Upper lobe of left lung (tissue), 6 donors: ENCODE measurements at regions not wholly inside any gene's neighbourhood (a gene's known extent, or its start where the extent isn't known, plus 50 kb on each side); places are given as distances from the start of the nearest gene placed in this dataset.
"Not testable (repeated sequence)": the region's sequence is repeated elsewhere in the genome, so short reads cannot be mapped to it uniquely, and the experiment has no call there.

Experiments used
- ATAC-seq, 2 donors: fragments of 200-7000 bp; cut with Tn5 transposase; one replicate each; pipeline ENCODE4 v1.9.1; 2022; ENCODE audit warnings: mild to moderate bottlenecking in 2 of 2, moderate library complexity in 2 of 2; ENCODE audit not compliant: low FRiP score in 2 of 2
- DNase-seq, 2 donors: peaks; one replicate each; pipeline ENCODE4 v3.0.0-alpha.2; 2019 to 2020
- H3K27ac ChIP-seq, 4 donors: fragments of 200-600 bp; sonication (generic); one replicate each; pipeline ENCODE4 v1.5.1; 2016 to 2019
- H3K27me3 ChIP-seq, 4 donors: fragments of 200-600 bp; sonication (generic); one replicate each; pipeline ENCODE4 v1.5.1; 2017 to 2019
- H3K36me3 ChIP-seq, 4 donors: fragments of 200-600 bp; sonication (generic); one replicate each; pipeline ENCODE4 v1.5.1; 2016 to 2019
- H3K4me1 ChIP-seq, 4 donors: fragments of 200-600 bp; sonication (generic); one replicate each; pipeline ENCODE4 v1.5.1; 2018 to 2019
- H3K4me3 ChIP-seq, 4 donors: fragments of 200-600 bp; sonication (generic); one replicate each; pipeline ENCODE4 v1.5.1; 2017 to 2019; ENCODE audit warnings: mild to moderate bottlenecking in 2 of 4, moderate library complexity in 1 of 4
- H3K9me3 ChIP-seq, 4 donors: fragments of 200-600 bp; sonication (generic); one replicate each; pipeline ENCODE4 v1.5.1; 2018 to 2019
- EP300 ChIP-seq, 4 donors: sonication (generic); formaldehyde crosslinking; IDR thresholded peaks; one replicate each; pipeline ENCODE4 v1.5.1; 2017; ENCODE audit warnings: antibody characterized with exemption in 4 of 4, control low read depth in 2 of 4
- POLR2A ChIP-seq, 4 donors: fragments of 450-650 bp; IDR thresholded peaks; one replicate each; pipeline ENCODE4 v1.5.1; 2016 to 2017; ENCODE audit warnings: antibody characterized with exemption in 4 of 4, mild to moderate bottlenecking in 2 of 4
- POLR2AphosphoS5 ChIP-seq, 2 donors: sonication (generic); formaldehyde crosslinking; IDR thresholded peaks; one replicate each; pipeline ENCODE4 v1.5.1; 2017; ENCODE audit warnings: antibody characterized with exemption in 2 of 2
- WGBS, 2 donors: methylation state at CpG; one replicate each; pipeline ENCODE4 v1.1.5; 2017 to 2018; 5-methylcytosine and 5-hydroxymethylcytosine counted together
- TF ChIP-seq, protein P1 (sequence below), 6 experiments: fragments of 450-650 bp in 4 of 6; fragments of 200-600 bp in 2 of 6; sonication (generic) in 2 of 6; IDR thresholded peaks; one replicate each; pipeline ENCODE4 v1.5.1; 2016 to 2019; ENCODE audit warnings: antibody characterized with exemption in 6 of 6
- donor health status: DM: no; HTN: no; CAD: no; lungs with moderate emphysema.
- donor health status: DM: no; HTN: yes; CAD: no; lungs with severe emphysema.

DNA sequence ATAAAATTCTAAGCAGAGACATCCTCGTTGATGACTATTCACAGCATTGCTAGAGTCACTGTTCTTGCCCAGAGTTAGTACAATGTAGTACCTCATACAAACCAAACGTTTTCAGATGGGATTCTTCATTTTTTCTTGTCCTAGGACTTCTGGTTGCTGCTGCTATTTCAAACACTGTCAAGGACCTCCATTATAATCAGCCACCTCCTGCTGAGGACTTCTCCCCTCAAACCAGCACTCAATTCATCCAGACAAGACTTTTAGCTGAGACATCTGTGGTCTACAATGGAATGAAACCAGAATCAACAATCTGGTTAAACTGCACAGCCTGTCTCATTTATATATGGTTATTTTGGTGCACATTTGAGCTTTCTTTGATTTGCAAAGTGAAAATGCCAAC, 1008.8 kb downstream of the STPG2 start:
- H3K4me1 ChIP-seq, result no peaks in the 10 kb centered on the region
- no peaks in the 10 kb centered on the region for H3K9me3 ChIP-seq
- 46% methylated on average over 2 of the region's 2 CpGs for WGBS, 2 donors
- H3K36me3 ChIP-seq, result no peaks in the 10 kb centered on the region
- ATAC-seq (no peak), DNase-seq (no peak)
- no peak overlapping the region for H3K4me3 ChIP-seq
- no peak overlapping the region for H3K27ac ChIP-seq
- no peak for TF ChIP-seq POLR2A (IDR thresholded peaks at IDR 0.05)
- TF ChIP-seq, protein P1, sequence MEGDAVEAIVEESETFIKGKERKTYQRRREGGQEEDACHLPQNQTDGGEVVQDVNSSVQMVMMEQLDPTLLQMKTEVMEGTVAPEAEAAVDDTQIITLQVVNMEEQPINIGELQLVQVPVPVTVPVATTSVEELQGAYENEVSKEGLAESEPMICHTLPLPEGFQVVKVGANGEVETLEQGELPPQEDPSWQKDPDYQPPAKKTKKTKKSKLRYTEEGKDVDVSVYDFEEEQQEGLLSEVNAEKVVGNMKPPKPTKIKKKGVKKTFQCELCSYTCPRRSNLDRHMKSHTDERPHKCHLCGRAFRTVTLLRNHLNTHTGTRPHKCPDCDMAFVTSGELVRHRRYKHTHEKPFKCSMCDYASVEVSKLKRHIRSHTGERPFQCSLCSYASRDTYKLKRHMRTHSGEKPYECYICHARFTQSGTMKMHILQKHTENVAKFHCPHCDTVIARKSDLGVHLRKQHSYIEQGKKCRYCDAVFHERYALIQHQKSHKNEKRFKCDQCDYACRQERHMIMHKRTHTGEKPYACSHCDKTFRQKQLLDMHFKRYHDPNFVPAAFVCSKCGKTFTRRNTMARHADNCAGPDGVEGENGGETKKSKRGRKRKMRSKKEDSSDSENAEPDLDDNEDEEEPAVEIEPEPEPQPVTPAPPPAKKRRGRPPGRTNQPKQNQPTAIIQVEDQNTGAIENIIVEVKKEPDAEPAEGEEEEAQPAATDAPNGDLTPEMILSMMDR (IDR thresholded peaks at IDR 0.05), result no peak
- TF ChIP-seq EP300 (IDR thresholded peaks at IDR 0.05), result no peak
- no peak for TF ChIP-seq POLR2AphosphoS5 (IDR thresholded peaks at IDR 0.05)
- no peaks in the 10 kb centered on the region for H3K27me3 ChIP-seq

DNA sequence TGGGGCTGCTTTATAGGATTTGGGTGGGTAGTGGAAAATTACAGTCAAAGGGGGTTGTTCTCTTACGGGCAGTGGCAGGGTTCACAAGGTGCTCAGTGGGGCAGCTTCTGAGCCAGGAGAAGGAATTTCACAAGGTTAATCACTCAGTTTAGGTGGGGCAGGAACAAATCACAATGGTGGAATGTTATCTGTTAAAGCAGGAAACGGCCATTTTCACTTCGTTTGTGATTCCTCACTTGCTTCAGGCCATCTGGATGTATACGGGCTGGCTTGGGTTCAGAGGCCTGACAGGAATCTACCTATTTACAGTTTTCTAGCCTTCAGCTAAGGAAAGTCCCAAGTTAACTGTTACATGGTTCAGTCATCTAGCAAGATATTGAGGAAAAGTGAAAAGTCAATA, 1003.5 kb downstream of the STPG2 start:
- WGBS, 2 donors, result 61 to 70% methylated on average over 4 of the region's 4 CpGs
- TF ChIP-seq POLR2A (IDR thresholded peaks at IDR 0.05) (no peak), EP300 (IDR thresholded peaks at IDR 0.05) (no peak), POLR2AphosphoS5 (IDR thresholded peaks at IDR 0.05) (no peak)
- TF ChIP-seq, protein P1 (IDR thresholded peaks at IDR 0.05), result no peak
- peaks cover 0 to 5% (median 0%) of the 10 kb centered on the region in 4 donors for H3K4me1 ChIP-seq
- ATAC-seq (no peak), DNase-seq (no peak)
- no peaks in the 10 kb centered on the region for H3K36me3 ChIP-seq
- no peak overlapping the region for H3K4me3 ChIP-seq
- H3K9me3 ChIP-seq, result no peaks in the 10 kb centered on the region
- no peak overlapping the region for H3K27ac ChIP-seq
- H3K27me3 ChIP-seq, result no peaks in the 10 kb centered on the region

DNA sequence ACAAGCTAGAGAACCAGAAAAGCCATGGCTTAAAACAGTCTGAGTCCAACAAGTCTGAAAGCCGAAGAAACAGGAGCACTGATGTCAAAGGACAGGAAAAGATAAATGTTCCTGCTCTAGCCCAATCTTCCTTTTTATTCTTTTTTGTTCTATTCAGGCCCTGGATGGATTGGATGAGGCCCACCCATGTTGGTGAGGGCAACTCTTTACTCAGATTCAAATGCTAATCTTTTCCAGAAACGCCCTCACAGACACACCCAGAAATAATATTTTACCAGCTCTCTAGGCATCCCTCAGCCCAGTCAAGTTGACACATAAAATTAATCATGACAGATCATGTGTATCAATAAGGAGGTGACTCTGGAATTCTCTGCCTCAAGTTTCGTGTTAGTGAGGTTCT, 1002.7 kb downstream of the STPG2 start:
- H3K27me3 ChIP-seq, result no peaks in the 10 kb centered on the region
- 82 to 83% methylated on average over 3 of the region's 3 CpGs for WGBS, 2 donors
- ATAC-seq, result no peak
- H3K9me3 ChIP-seq, result no peaks in the 10 kb centered on the region
- no peak for DNase-seq
- no peak overlapping the region for H3K27ac ChIP-seq
- no peak overlapping the region for H3K4me3 ChIP-seq
- TF ChIP-seq POLR2A (IDR thresholded peaks at IDR 0.05) (no peak), EP300 (IDR thresholded peaks at IDR 0.05) (no peak), POLR2AphosphoS5 (IDR thresholded peaks at IDR 0.05) (no peak)
- TF ChIP-seq, protein P1 (IDR thresholded peaks at IDR 0.05), result no peak
- peaks cover 0 to 5% (median 0%) of the 10 kb centered on the region in 4 donors for H3K4me1 ChIP-seq
- H3K36me3 ChIP-seq, result no peaks in the 10 kb centered on the region

DNA sequence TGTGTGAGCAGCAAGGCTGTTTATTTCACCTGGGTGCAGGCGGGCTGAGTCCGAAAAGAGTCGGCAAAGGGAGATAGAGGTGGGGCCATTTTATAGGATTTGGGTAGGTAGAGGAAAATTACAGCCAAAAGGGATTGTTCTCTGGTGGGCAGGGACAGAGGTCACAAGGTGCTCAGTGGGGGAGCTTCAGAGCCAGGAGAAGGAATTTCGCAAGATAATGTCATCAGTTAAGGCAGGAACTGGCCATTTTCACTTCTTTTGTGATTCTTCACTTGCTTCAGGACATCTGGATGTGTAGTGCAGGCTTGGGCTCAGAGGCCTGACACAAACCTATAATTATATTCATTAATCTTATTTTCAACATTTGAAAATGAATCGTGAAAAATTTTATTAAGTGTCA, 1001.9 kb downstream of the STPG2 start:
- DNase-seq, H3K4me3 ChIP-seq, H3K27ac ChIP-seq, H3K4me1 ChIP-seq, H3K36me3 ChIP-seq, ATAC-seq, H3K9me3 ChIP-seq, H3K27me3 ChIP-seq: not testable (repeated sequence)
- 88 to 91% methylated on average over 5 of the region's 5 CpGs for WGBS, 2 donors

DNA sequence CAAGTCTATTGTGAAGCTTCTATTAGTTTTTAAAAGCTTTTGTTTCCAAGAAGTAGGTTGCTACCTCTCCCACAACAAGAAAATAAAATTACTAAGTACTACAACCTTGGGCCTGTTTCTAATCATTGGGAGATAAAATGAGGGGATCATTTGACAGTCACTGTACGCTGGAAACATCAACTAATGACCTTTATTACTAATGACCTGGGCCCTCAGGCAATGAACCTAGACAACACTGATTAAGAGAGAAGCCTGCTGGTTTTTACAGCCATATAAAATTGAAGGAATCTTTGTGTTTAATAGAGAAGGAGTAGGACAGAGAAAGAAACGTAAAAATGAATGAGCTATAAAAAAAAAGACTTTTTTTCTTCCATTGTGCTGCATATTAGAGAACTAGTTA, 1000.9 kb downstream of the STPG2 start:
- Histone ChIP-seq H3K4me3 (no peak overlapping the region), H3K4me1 (peaks cover 0 to 5% (median 0%) of the 10 kb centered on the region in 4 donors), H3K27me3 (no peaks in the 10 kb centered on the region), H3K36me3 (no peaks in the 10 kb centered on the region), H3K9me3 (no peaks in the 10 kb centered on the region), H3K27ac (no peak overlapping the region)
- DNase-seq, result no peak
- TF ChIP-seq EP300 (IDR thresholded peaks at IDR 0.05), result no peak
- no peak for ATAC-seq
- 62% methylated on average over 2 of the region's 2 CpGs for WGBS, 2 donors

DNA sequence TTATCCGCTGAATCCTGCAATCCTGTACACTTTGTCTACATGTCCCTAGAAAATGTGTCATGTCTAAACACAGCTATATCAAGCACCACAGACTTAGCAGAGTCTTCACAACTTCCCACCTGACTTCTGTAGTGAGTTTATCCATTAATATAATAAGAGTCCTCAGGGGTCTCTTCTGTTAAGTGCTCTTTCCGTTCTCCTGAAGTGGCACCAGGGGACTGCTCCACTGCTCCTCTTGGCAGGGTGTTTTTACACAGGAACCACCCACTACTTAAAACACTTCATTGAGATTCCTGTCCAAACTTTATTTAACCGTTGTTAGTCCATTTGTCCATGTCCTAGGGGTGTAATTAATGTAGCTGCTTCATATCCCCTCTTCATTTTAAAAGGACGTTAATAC, 1000.4 kb downstream of the STPG2 start:
- Histone ChIP-seq H3K4me1 (peaks cover 0 to 5% (median 0%) of the 10 kb centered on the region in 4 donors), H3K9me3 (no peaks in the 10 kb centered on the region), H3K36me3 (no peaks in the 10 kb centered on the region), H3K27me3 (no peaks in the 10 kb centered on the region), H3K27ac (no peak overlapping the region), H3K4me3 (no peak overlapping the region)
- no peak for ATAC-seq
- TF ChIP-seq EP300 (IDR thresholded peaks at IDR 0.05), result no peak
- TF ChIP-seq POLR2AphosphoS5 (IDR thresholded peaks at IDR 0.05), result no peak
- TF ChIP-seq POLR2A (IDR thresholded peaks at IDR 0.05), result no peak
- TF ChIP-seq, protein P1 (IDR thresholded peaks at IDR 0.05), result no peak
- DNase-seq, result no peak
- WGBS, 2 donors, result 54 to 55% methylated on average over 4 of the region's 4 CpGs
